SU-DHL-6 (cell line): ENCODE measurements at regions not wholly inside any gene's neighbourhood (a gene's known extent, or its start where the extent isn't known, plus 50 kb on each side); places are given as distances from the start of the nearest gene placed in this dataset.

Experiments
- H2AFZ ChIP-seq: fragments of 200-600 bp; sonication (generic); 2 replicates; pipeline ENCODE4 v1.6.1; 2014; ENCODE audit warnings: low read depth, mild to moderate bottlenecking, moderate library complexity, mixed read lengths, antibody characterized with exemption, low read length; ENCODE audit not compliant: severe bottlenecking
- H3F3A ChIP-seq: fragments of 200-600 bp; shearing (Covaris generic); 2 replicates; pipeline ENCODE4 v1.6.0; 2016; ENCODE audit warnings: antibody characterized with exemption, mild to moderate bottlenecking; ENCODE audit not compliant: insufficient read depth
- H3K27ac ChIP-seq: fragments of 200-600 bp; sonication (generic); 2 replicates; pipeline ENCODE4 v1.5.1; 2016; ENCODE audit warnings: low read depth, mild to moderate bottlenecking, low read length, moderate library complexity, mixed read lengths
- H3K27me3 ChIP-seq: fragments of 200-600 bp; sonication (generic), shearing (Covaris generic); 2 replicates; pipeline ENCODE4 v1.6.0; 2014; ENCODE audit warnings: mild to moderate bottlenecking, low read length
- H3K36me3 ChIP-seq: fragments of 200-600 bp; sonication (generic); 2 replicates; pipeline ENCODE4 v1.6.1; 2014; ENCODE audit warnings: mild to moderate bottlenecking, low read length, mixed read lengths
- H3K4me2 ChIP-seq: fragments of 300-600, 200-600 bp; shearing (Covaris generic), sonication (generic); 2 replicates; pipeline ENCODE4 v1.6.0; 2014; ENCODE audit warnings: low read length, low read depth, mild to moderate bottlenecking; ENCODE audit not compliant: poor library complexity, severe bottlenecking
- H3K4me3 ChIP-seq: fragments of 200-600 bp; sonication (generic); 2 replicates; pipeline ENCODE4 v1.5.1; 2014; ENCODE audit warnings: antibody characterized with exemption, low read length, mild to moderate bottlenecking, mixed read lengths; ENCODE audit not compliant: insufficient read depth, poor library complexity, severe bottlenecking
- H3K79me2 ChIP-seq: fragments of 200-600 bp; sonication (generic); 2 replicates; pipeline ENCODE4 v1.6.1; 2014; ENCODE audit warnings: mild to moderate bottlenecking, low read length, moderate library complexity; ENCODE audit not compliant: insufficient read depth
- H3K9ac ChIP-seq: fragments of 200-600 bp; sonication (generic); 2 replicates; pipeline ENCODE4 v1.7.0; 2014; ENCODE audit warnings: mild to moderate bottlenecking, low read length
- H3K9me2 ChIP-seq: fragments of 200-600 bp; sonication (generic); replicated peaks from 2 replicates; pipeline ENCODE4 v1.6.1; 2014; ENCODE audit warnings: low read length; ENCODE audit not compliant: insufficient read depth
- H3K9me3 ChIP-seq: fragments of 200-600 bp; sonication (generic); 2 replicates; pipeline ENCODE4 v1.6.1; 2014; ENCODE audit warnings: low read length, mixed read lengths; ENCODE audit not compliant: insufficient read depth
- H4K20me1 ChIP-seq: fragments of 200-600 bp; sonication (generic); 2 replicates; pipeline ENCODE4 v1.6.1; 2014; ENCODE audit warnings: low read depth, mild to moderate bottlenecking, antibody characterized with exemption, low read length, moderate library complexity, mixed read lengths
- EZH2phosphoT487 ChIP-seq: fragments of 200-600 bp; sonication (generic), shearing (Covaris generic); conservative IDR thresholded peaks from 2 replicates; pipeline ENCODE4 v1.6.1; 2018; ENCODE audit warnings: mild to moderate bottlenecking, antibody characterized with exemption, low read length, moderate library complexity, mixed read lengths
- TF ChIP-seq, protein P1 (sequence below): fragments of 200-600 bp; sonication (generic); IDR thresholded peaks from one replicate; pipeline ENCODE4 v1.5.1; 2017; ENCODE audit warnings: antibody characterized with exemption, mild to moderate bottlenecking, low read length, moderate library complexity; ENCODE audit not compliant: insufficient read depth, poor library complexity, severe bottlenecking

DNA sequence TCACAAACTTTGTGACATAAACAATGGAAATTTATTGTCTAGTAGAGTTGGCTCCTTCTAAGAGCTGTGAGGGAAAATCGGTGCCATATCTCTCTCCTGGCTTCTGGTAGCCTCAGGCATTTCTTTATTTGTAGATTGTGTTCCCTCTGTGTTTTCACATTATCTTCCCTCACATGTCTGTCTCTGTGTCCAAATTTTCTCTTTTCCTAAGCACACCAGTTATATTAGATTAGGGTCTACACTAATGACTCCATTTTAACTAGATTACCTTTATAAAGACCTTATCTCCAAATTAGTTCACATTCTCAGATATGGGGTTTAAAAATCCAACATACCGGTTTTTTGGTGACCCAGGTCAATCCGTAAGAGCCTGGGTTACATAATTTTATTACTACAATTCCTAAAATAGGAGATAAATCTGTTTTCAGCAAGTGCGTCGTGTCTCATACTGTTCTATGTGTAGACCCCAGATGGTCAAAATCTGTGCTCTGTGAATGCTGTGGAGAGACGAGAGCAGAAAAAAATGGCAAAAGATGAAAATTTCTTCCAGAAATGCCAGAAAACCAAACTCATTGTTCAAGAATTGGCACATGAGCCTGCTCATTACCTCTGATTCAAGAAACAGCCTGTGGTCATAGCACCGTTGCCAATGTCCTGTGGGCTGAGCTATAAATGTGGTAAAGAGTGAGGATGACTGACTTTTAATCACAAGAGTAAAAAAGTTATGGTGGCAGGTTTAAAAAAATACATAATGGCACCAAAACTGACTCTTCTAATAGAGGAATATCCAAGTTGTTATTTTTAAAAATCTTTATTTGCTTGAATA is 574.7 kb downstream of the PCDH7 start:
- Histone ChIP-seq H3F3A (no peaks in the 10 kb centered on the region), H2AFZ (no peak overlapping the region), H3K36me3 (peaks cover 21% of the 10 kb centered on the region)

DNA sequence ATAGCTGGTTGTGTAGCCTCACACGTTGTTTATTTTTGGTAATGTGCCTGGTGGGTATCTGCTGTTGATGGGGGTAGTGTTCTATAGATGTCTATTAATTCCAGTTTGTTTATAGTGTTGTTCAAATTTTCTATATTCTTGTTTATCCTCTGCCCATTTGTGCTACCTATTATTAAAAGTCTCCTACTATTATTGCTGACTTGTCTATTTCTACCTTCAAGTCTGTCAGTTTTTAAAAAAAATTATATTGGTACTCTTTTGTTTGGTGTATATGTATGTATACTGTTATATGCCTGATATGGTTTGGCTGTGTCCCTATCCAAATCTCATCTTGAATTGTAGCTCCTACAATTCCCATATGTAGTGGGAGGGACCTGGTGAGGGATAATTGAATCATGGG is 578.6 kb downstream of the PCDH7 start:
- H4K20me1 ChIP-seq, result no peaks in the 10 kb centered on the region
- 0 out of 2 replicates have a peak, but pooled peaks cover 3% of the 10 kb centered on the region for H3K36me3 ChIP-seq
- H2AFZ ChIP-seq, result no peak overlapping the region

More for the DNA sequence above, 574.7 kb downstream of the PCDH7 start:
- Histone ChIP-seq H3K79me2 (no peaks in the 10 kb centered on the region), H3K27me3 (no peaks in the 10 kb centered on the region), H3K9me3 (peaks cover 13% of the 10 kb centered on the region; the same call in 1 of the 2 replicates), H4K20me1 (no peaks in the 10 kb centered on the region), H3K4me2 (no peak overlapping the region), H3K9ac (no peak overlapping the region), H3K9me2 (no peaks in the 10 kb centered on the region), H3K27ac (no peak overlapping the region), H3K4me3 (no peak overlapping the region)
- TF ChIP-seq EZH2phosphoT487, result no peak
- TF ChIP-seq, protein P1, sequence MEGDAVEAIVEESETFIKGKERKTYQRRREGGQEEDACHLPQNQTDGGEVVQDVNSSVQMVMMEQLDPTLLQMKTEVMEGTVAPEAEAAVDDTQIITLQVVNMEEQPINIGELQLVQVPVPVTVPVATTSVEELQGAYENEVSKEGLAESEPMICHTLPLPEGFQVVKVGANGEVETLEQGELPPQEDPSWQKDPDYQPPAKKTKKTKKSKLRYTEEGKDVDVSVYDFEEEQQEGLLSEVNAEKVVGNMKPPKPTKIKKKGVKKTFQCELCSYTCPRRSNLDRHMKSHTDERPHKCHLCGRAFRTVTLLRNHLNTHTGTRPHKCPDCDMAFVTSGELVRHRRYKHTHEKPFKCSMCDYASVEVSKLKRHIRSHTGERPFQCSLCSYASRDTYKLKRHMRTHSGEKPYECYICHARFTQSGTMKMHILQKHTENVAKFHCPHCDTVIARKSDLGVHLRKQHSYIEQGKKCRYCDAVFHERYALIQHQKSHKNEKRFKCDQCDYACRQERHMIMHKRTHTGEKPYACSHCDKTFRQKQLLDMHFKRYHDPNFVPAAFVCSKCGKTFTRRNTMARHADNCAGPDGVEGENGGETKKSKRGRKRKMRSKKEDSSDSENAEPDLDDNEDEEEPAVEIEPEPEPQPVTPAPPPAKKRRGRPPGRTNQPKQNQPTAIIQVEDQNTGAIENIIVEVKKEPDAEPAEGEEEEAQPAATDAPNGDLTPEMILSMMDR, result no peak

GRCh38 chr4:31307029-31307428 is 586.9 kb downstream of the PCDH7 start:
- Histone ChIP-seq H2AFZ (no peak overlapping the region), H3K9ac (no peak overlapping the region), H3K36me3 (no peaks in the 10 kb centered on the region), H3K4me3 (no peak overlapping the region), H3K9me3 (no peaks in the 10 kb centered on the region), H3F3A (no peaks in the 10 kb centered on the region), H4K20me1 (no peaks in the 10 kb centered on the region), H3K79me2 (no peaks in the 10 kb centered on the region), H3K27ac (no peak overlapping the region), H3K4me2 (no peak overlapping the region), H3K27me3 (no peaks in the 10 kb centered on the region), H3K9me2 (no peaks in the 10 kb centered on the region)
- TF ChIP-seq, protein P1, result no peak
- TF ChIP-seq EZH2phosphoT487, result no peak

More for the DNA sequence above, 578.6 kb downstream of the PCDH7 start:
- no peak overlapping the region for H3K4me2 ChIP-seq
- H3K27ac ChIP-seq, result no peak overlapping the region
- no peaks in the 10 kb centered on the region for H3K9me2 ChIP-seq
- TF ChIP-seq EZH2phosphoT487, result no peak
- TF ChIP-seq, protein P1, result no peak
- H3K4me3 ChIP-seq, result no peak overlapping the region
- no peaks in the 10 kb centered on the region for H3K79me2 ChIP-seq
- H3K9me3 ChIP-seq, result no peaks in the 10 kb centered on the region; the same call in 1 of the 2 replicates
- no peaks in the 10 kb centered on the region for H3K27me3 ChIP-seq
- no peak overlapping the region for H3K9ac ChIP-seq
- no peaks in the 10 kb centered on the region for H3F3A ChIP-seq
